Breast epithelium (tissue), 3 donors: ENCODE measurements at regions not wholly inside any gene's neighbourhood (a gene's known extent, or its start where the extent isn't known, plus 50 kb on each side); places are given as distances from the start of the nearest gene placed in this dataset.

Experiments
- POLR2A ChIP-seq: fragments of 450-650 bp; IDR thresholded peaks from one replicate; pipeline ENCODE4 v1.6.1; 2016; ENCODE audit warnings: antibody characterized with exemption, mild to moderate bottlenecking, moderate library complexity
- POLR2AphosphoS5 ChIP-seq, 3 donors: sonication (generic); formaldehyde crosslinking; IDR thresholded peaks; one replicate each; pipeline ENCODE4 v1.6.1; 2017; ENCODE audit warnings: antibody characterized with exemption in 3 of 3
- TF ChIP-seq, protein P1 (sequence below), 3 donors: fragments of 450-650 bp; IDR thresholded peaks; one replicate each; pipeline ENCODE4 v1.5.1; 2016 to 2017; ENCODE audit warnings: antibody characterized with exemption in 3 of 3, mild to moderate bottlenecking in 3 of 3, moderate library complexity in 3 of 3

DNA sequence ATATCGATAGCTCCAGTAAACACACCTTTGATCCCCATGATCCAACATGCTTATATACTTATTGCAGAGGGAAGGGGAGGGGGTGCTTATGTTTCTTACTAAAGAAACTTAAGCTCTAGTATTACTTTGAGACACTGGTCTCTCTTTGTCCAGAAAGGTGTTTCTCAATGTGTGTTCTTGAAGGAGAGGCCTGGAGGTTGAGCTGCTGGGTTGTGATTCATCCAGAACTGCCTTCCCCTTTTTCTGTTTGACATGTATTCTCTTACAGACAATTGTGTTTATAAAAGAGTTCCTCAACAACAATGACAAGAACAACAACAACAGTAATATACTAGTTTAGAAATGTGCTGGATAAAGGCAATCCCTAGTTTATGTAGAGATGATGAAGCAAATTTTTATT lies 516.0 kb upstream of the FAM98A start:
- TF ChIP-seq, protein P1, sequence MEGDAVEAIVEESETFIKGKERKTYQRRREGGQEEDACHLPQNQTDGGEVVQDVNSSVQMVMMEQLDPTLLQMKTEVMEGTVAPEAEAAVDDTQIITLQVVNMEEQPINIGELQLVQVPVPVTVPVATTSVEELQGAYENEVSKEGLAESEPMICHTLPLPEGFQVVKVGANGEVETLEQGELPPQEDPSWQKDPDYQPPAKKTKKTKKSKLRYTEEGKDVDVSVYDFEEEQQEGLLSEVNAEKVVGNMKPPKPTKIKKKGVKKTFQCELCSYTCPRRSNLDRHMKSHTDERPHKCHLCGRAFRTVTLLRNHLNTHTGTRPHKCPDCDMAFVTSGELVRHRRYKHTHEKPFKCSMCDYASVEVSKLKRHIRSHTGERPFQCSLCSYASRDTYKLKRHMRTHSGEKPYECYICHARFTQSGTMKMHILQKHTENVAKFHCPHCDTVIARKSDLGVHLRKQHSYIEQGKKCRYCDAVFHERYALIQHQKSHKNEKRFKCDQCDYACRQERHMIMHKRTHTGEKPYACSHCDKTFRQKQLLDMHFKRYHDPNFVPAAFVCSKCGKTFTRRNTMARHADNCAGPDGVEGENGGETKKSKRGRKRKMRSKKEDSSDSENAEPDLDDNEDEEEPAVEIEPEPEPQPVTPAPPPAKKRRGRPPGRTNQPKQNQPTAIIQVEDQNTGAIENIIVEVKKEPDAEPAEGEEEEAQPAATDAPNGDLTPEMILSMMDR (IDR thresholded peaks at IDR 0.05) = no peak
- TF ChIP-seq POLR2A (no peak), POLR2AphosphoS5 (IDR thresholded peaks at IDR 0.05) (no peak)
